IMR-90 (cell line): ENCODE measurements at regions not wholly inside any gene's neighbourhood (a gene's known extent, or its start where the extent isn't known, plus 50 kb on each side); places are given as distances from the start of the nearest gene placed in this dataset.

Source experiments
- ATAC-seq: fragments of 200-7000 bp; cut with Tn5 transposase; 2 replicates; pipeline ENCODE4 v1.9.1; 2020; ENCODE audit warnings: low read depth, mild to moderate bottlenecking, moderate library complexity
- BruUV-seq: library from RNA; stranded (reverse); fragments of 400-500 nt; replicated peaks from 2 replicates; lab custom pipeline; 2021; lab: Mats Ljungman, UMichigan
- CTCF ChIA-PET: fragments of 300-600 bp; formaldehyde crosslinking; extraction: SDS; loops from one replicate; lab custom pipeline; 2021; ENCODE audit warnings: antibody characterized with exemption; lab: Yijun Ruan, JAX
- POLR2A ChIA-PET: fragments of 300-600 bp; sonication (Branson Sonifier 250); formaldehyde crosslinking; loops from one replicate; lab custom pipeline; 2022; ENCODE audit warnings: antibody characterized with exemption; ENCODE audit not compliant: unreplicated experiment; lab: Charles Lee
- DNase-seq: peaks from one replicate; pipeline ENCODE4 v3.0.0; 2013
- H2AFZ ChIP-seq: replicated peaks from 2 replicates; pipeline ENCODE3; 2013; ENCODE audit warnings: low read length, mild to moderate bottlenecking; ENCODE audit not compliant: poor library complexity
- H2AK5ac ChIP-seq: 2 replicates; pipeline ENCODE4 v1.6.1; 2013; ENCODE audit warnings: low read depth, low read length, inconsistent platforms
- H2AK9ac ChIP-seq: replicated peaks from 2 replicates; pipeline ENCODE3; 2013; ENCODE audit warnings: mild to moderate bottlenecking, low read depth, low read length, moderate library complexity; ENCODE audit not compliant: poor library complexity
- H2BK120ac ChIP-seq: 2 replicates; pipeline ENCODE4 v1.6.1; 2013; ENCODE audit warnings: low read depth, low read length, inconsistent platforms
- H2BK15ac ChIP-seq: 3 replicates; pipeline ENCODE4 v1.6.1; 2013; ENCODE audit warnings: low read depth, low read length, inconsistent platforms
- H2BK20ac ChIP-seq: 2 replicates; pipeline ENCODE4 v1.6.1; 2013; ENCODE audit warnings: low read depth, mild to moderate bottlenecking, inconsistent platforms, low read length, moderate library complexity
- H2BK5ac ChIP-seq: 2 replicates; pipeline ENCODE4 v1.6.1; 2013; ENCODE audit warnings: mild to moderate bottlenecking, low read depth, low read length, inconsistent platforms; ENCODE audit not compliant: poor library complexity, severe bottlenecking
- H3K14ac ChIP-seq: replicated peaks from 2 replicates; pipeline ENCODE4 v1.6.1; 2013; ENCODE audit warnings: low read depth, low read length, inconsistent platforms
- H3K18ac ChIP-seq: 2 replicates; pipeline ENCODE4 v1.6.1; 2013; ENCODE audit warnings: low read depth, low read length, control low read depth
- H3K23ac ChIP-seq: 2 replicates; pipeline ENCODE4 v1.6.1; 2013; ENCODE audit warnings: low read depth, low read length, inconsistent platforms
- H3K27ac ChIP-seq: 2 replicates; pipeline ENCODE4 v1.5.1; 2013; ENCODE audit warnings: mild to moderate bottlenecking, control low read depth, low read length; ENCODE audit not compliant: insufficient read depth
- H3K27me3 ChIP-seq: 2 replicates; pipeline ENCODE4 v1.6.1; 2013; ENCODE audit warnings: low read length; ENCODE audit not compliant: control insufficient read depth, insufficient read depth
- H3K36me3 ChIP-seq: 2 replicates; pipeline ENCODE4 v1.6.1; 2013; ENCODE audit warnings: low read length, mixed read lengths; ENCODE audit not compliant: control insufficient read depth, insufficient read depth
- H3K4ac ChIP-seq: 2 replicates; pipeline ENCODE4 v1.6.1; 2013; ENCODE audit warnings: low read depth, low read length, inconsistent platforms
- H3K4me1 ChIP-seq: 2 replicates; pipeline ENCODE4 v1.6.1; 2013; ENCODE audit warnings: low read length, mixed read lengths; ENCODE audit not compliant: control insufficient read depth, insufficient read depth
- H3K4me2 ChIP-seq: 2 replicates; pipeline ENCODE4 v1.6.1; 2013; ENCODE audit warnings: low read depth, mild to moderate bottlenecking, control low read depth, low read length, moderate library complexity
- H3K4me3 ChIP-seq: 2 replicates; pipeline ENCODE4 v1.5.1; 2013; ENCODE audit warnings: low read depth, mild to moderate bottlenecking, control low read depth, low read length, moderate library complexity; ENCODE audit not compliant: insufficient read depth
- H3K56ac ChIP-seq: 2 replicates; pipeline ENCODE4 v1.6.1; 2013; ENCODE audit warnings: low read length, inconsistent platforms; ENCODE audit not compliant: insufficient read depth; ENCODE audit errors: extremely low read depth
- H3K79me1 ChIP-seq, 2 experiments: 2 replicates each; pipeline ENCODE4 v1.6.1; 2013; ENCODE audit warnings: low read length in 2 of 2, inconsistent platforms in 1 of 2, low read depth in 1 of 2
- H3K9ac ChIP-seq: 2 replicates; pipeline ENCODE4 v1.6.1; 2013; ENCODE audit warnings: low read depth, low read length, control low read depth
- H3K9me1 ChIP-seq: 2 replicates; pipeline ENCODE4 v1.6.1; 2013; ENCODE audit warnings: low read length, inconsistent platforms; ENCODE audit not compliant: insufficient read depth
- H3K9me3 ChIP-seq: 2 replicates; pipeline ENCODE4 v1.6.1; 2013; ENCODE audit warnings: low read length; ENCODE audit not compliant: control insufficient read depth, insufficient read depth
- H4K20me1 ChIP-seq: 2 replicates; pipeline ENCODE4 v1.6.1; 2013; ENCODE audit warnings: low read length, inconsistent platforms; ENCODE audit not compliant: insufficient read depth
- H4K5ac ChIP-seq: 2 replicates; pipeline ENCODE4 v1.6.1; 2013; ENCODE audit warnings: mild to moderate bottlenecking, low read depth, low read length, control low read depth
- H4K8ac ChIP-seq, 2 experiments: 2 replicates each; pipeline ENCODE4 v1.6.1; 2013; ENCODE audit warnings: low read depth in 2 of 2, low read length in 2 of 2, control low read depth in 1 of 2, inconsistent platforms in 1 of 2
- H4K91ac ChIP-seq: 2 replicates; pipeline ENCODE4 v1.6.1; 2013; ENCODE audit warnings: low read depth, low read length, inconsistent platforms; ENCODE audit not compliant: insufficient read depth
- CHD1 ChIP-seq: IDR thresholded peaks from 2 replicates; pipeline ENCODE4 v1.6.1; 2012; ENCODE audit warnings: low read depth, low read length, improper control_type of control experiment
- CTCF ChIP-seq: conservative IDR thresholded peaks from 2 replicates; pipeline ENCODE4 v1.5.1; 2012; ENCODE audit warnings: mild to moderate bottlenecking, low read depth, low read length, improper control_type of control experiment
- ELK1 ChIP-seq: fragments of 150-350 bp; IDR thresholded peaks from 2 replicates; pipeline ENCODE4 v1.6.1; 2016; ENCODE audit warnings: low read depth, mild to moderate bottlenecking, low read length, moderate library complexity, borderline replicate concordance
- FOS ChIP-seq: fragments of 150-350 bp; IDR thresholded peaks from 2 replicates; pipeline ENCODE4 v1.6.1; 2016; ENCODE audit warnings: low read depth, low read length
- MAFK ChIP-seq: IDR thresholded peaks from 2 replicates; pipeline ENCODE4 v1.6.1; 2012; ENCODE audit warnings: low read depth, low read length, improper control_type of control experiment
- MXI1 ChIP-seq: IDR thresholded peaks from 2 replicates; pipeline ENCODE4 v1.6.1; 2012; ENCODE audit warnings: low read depth, mild to moderate bottlenecking, low read length, moderate library complexity, borderline replicate concordance
- NFE2L2 ChIP-seq: fragments of 150-350 bp; IDR thresholded peaks from 2 replicates; pipeline ENCODE4 v1.6.1; 2016; ENCODE audit warnings: low read depth, mild to moderate bottlenecking, low read length
- POLR2A ChIP-seq: IDR thresholded peaks from 2 replicates; pipeline ENCODE4 v1.6.1; 2012; ENCODE audit warnings: mild to moderate bottlenecking, low read depth, low read length
- RAD21 ChIP-seq: IDR thresholded peaks from 2 replicates; pipeline ENCODE4 v1.6.1; 2012; ENCODE audit warnings: low read length, improper control_type of control experiment
- RCOR1 ChIP-seq: IDR thresholded peaks from 2 replicates; pipeline ENCODE4 v1.6.1; 2012; ENCODE audit warnings: mild to moderate bottlenecking, low read length, improper control_type of control experiment; ENCODE audit not compliant: insufficient replicate concordance
- SMC3 ChIP-seq: fragments of 150-350 bp; IDR thresholded peaks from 2 replicates; pipeline ENCODE4 v1.6.1; 2016; ENCODE audit warnings: low read depth, mild to moderate bottlenecking, antibody characterized with exemption, low read length, moderate library complexity
- USF2 ChIP-seq: fragments of 150-350 bp; IDR thresholded peaks from 2 replicates; pipeline ENCODE4 v1.6.1; 2017; ENCODE audit warnings: mild to moderate bottlenecking, antibody characterized with exemption, low read length, low read depth
- WGBS, 2 experiments: methylation state at CpG; one replicate each; pipeline versions ENCODE4 v1.1.5 to v1.1.7; 2013; ENCODE audit warnings: missing lambda C conversion rate in 2 of 2; ENCODE audit not compliant: insufficient read length in 1 of 2; ENCODE audit errors: extremely low coverage in 2 of 2; 5-methylcytosine and 5-hydroxymethylcytosine counted together
- dilution Hi-C: fragments of 300-500 bp; cut with HindIII; formaldehyde crosslinking; loops from one replicate; pipeline ENCODE4 v1.14.3; 2018; ENCODE audit warnings: low sequenced_read_pairs; ENCODE audit not compliant: unreplicated experiment
- in situ Hi-C: fragments of 300-500 bp; cut with MboI; formaldehyde crosslinking; loops from 3 replicates; pipeline ENCODE4 v1.14.3; 2019; ENCODE audit warnings: low sequenced_read_pairs, inconsistent platforms, mixed read lengths
- intact Hi-C: fragments of 100-400 bp; cut with micrococcal nuclease; formaldehyde crosslinking; loops from 2 replicates; pipeline ENCODE4 v1.10.0; 2022

DNA sequence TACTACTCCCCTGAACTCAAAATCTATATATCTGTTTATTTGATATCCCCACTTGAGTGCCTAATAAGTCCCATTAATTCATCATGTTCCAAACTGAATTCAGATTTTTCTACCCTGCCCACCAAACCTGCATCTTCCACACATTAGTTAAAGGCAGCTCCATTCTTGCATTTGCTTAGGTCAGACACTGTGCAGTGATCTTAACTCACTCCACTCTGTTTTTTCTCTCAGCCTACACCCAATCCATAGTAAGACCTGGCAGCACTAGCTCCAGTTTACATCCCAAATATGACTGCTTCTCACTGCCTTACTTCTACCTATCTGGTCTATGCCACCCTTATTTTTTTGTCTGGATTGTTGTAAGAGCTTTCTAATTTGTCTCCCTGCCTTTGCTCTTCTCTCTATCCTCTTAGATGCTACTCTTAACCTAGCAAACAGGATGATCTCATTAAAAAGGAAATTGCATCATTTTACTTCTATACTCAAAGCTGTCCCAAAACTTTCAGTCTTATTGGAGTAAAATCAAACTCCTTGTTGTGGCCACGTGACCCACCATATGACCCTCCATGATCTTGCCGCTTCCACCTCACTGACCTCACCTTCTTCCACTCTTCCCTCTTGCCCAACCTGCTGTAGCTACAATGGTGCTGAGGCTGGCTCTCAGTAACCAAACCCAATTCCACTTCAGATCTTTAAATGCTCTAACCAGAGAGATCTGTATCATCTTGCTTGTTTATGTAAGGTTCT is 274.9 kb upstream of the FANCL start:
- H3K4ac ChIP-seq, result no peak overlapping the region
- POLR2A ChIA-PET, result no interaction called here
- ATAC-seq (no peak), DNase-seq (no peak)
- H3K4me1 ChIP-seq, result no peaks in the 10 kb centered on the region
- H3K9me1 ChIP-seq, result no peaks in the 10 kb centered on the region
- H3K79me1 ChIP-seq, result no peaks in the 10 kb centered on the region
- no peak overlapping the region for H2AK9ac ChIP-seq
- no peak overlapping the region for H3K4me2 ChIP-seq
- no peak overlapping the region for H3K18ac ChIP-seq
- in situ Hi-C loops, result no loop called here
- intact Hi-C loops, result no loop called here
- no peak overlapping the region for H3K27ac ChIP-seq
- no peak overlapping the region for H2BK20ac ChIP-seq
- H4K5ac ChIP-seq, result no peak overlapping the region
- no peaks in the 10 kb centered on the region for H3K9me3 ChIP-seq
- H2BK15ac ChIP-seq, result no peak overlapping the region
- H3K9ac ChIP-seq, result no peak overlapping the region
- CTCF ChIA-PET, result no interaction called here
- H3K4me3 ChIP-seq, result no peak overlapping the region
- no peaks in the 10 kb centered on the region for H3K36me3 ChIP-seq
- no peak overlapping the region for H2BK120ac ChIP-seq
- no peaks in the 10 kb centered on the region for H4K20me1 ChIP-seq
- no TSS peak for BruUV-seq
- TF ChIP-seq CHD1 (no peak), CTCF (no peak), FOS (no peak), MAFK (no peak), ELK1 (no peak), POLR2A (no peak), RAD21 (no peak), RCOR1 (no peak), NFE2L2 (no peak), SMC3 (no peak), USF2 (no peak), MXI1 (no peak)
- WGBS, 2 experiments, result no CpG with 5 or more reads among the region's 2 CpGs
- no peaks in the 10 kb centered on the region for H3K27me3 ChIP-seq
- dilution Hi-C loops, result no loop called here
- H2AK5ac ChIP-seq, result no peak overlapping the region
- H3K14ac ChIP-seq, result no peak overlapping the region
- H2BK5ac ChIP-seq, result no peak overlapping the region
- no peak overlapping the region for H4K91ac ChIP-seq
- H2AFZ ChIP-seq, result no peak overlapping the region
- no peak overlapping the region for H3K56ac ChIP-seq
- no peak overlapping the region for H3K23ac ChIP-seq
- H4K8ac ChIP-seq, result no peak overlapping the region
